HL-60 (cell line): ENCODE measurements at regions not wholly inside any gene's neighbourhood (a gene's known extent, or its start where the extent isn't known, plus 50 kb on each side); places are given as distances from the start of the nearest gene placed in this dataset.
"Not testable (repeated sequence)": the region's sequence is repeated elsewhere in the genome, so short reads cannot be mapped to it uniquely, and the experiment has no call there.

Source experiments
- DNase-seq, 2 experiments: peaks; one replicate each; pipeline ENCODE4 v3.0.0-alpha.2; 2010 to 2020; ENCODE audit warnings: low read depth in 1 of 2, low spot score in 1 of 2
- H3K27ac ChIP-seq: fragments of 250-450 bp; sonication (Bioruptor Pico); replicated peaks from 2 replicates; pipeline ENCODE4 v1.5.1; 2020; ENCODE audit warnings: mild to moderate bottlenecking, moderate library complexity
- H3K27me3 ChIP-seq: fragments of 250-450 bp; sonication (Bioruptor Pico); 2 replicates; pipeline ENCODE4 v1.5.1; 2021; ENCODE audit warnings: mild to moderate bottlenecking, moderate library complexity; ENCODE audit not compliant: insufficient read depth, poor library complexity, severe bottlenecking
- H3K4me3 ChIP-seq: replicated peaks from 2 replicates; pipeline ENCODE4 v1.5.1; 2011; ENCODE audit warnings: mild to moderate bottlenecking, control low read depth, low read length; ENCODE audit not compliant: insufficient read depth
- GABPA ChIP-seq: IDR thresholded peaks from 2 replicates; pipeline ENCODE4 v1.6.1; 2012; ENCODE audit warnings: low read depth
- POLR2AphosphoS5 ChIP-seq: IDR thresholded peaks from 2 replicates; pipeline ENCODE4 v1.6.1; 2012; ENCODE audit warnings: low read depth
- SPI1 ChIP-seq: IDR thresholded peaks from 2 replicates; pipeline ENCODE4 v1.6.1; 2012; ENCODE audit warnings: low read depth, mild to moderate bottlenecking, borderline replicate concordance
- TF ChIP-seq, protein P1 (sequence below): IDR thresholded peaks from one replicate; pipeline ENCODE4 v1.5.1; 2011; ENCODE audit warnings: low read length, control low read depth, inconsistent platforms; ENCODE audit not compliant: insufficient read depth
- TF ChIP-seq, protein P2 (sequence below): IDR thresholded peaks from 2 replicates; pipeline ENCODE4 v1.6.1; 2012; ENCODE audit warnings: low read depth; ENCODE audit not compliant: insufficient replicate concordance

DNA sequence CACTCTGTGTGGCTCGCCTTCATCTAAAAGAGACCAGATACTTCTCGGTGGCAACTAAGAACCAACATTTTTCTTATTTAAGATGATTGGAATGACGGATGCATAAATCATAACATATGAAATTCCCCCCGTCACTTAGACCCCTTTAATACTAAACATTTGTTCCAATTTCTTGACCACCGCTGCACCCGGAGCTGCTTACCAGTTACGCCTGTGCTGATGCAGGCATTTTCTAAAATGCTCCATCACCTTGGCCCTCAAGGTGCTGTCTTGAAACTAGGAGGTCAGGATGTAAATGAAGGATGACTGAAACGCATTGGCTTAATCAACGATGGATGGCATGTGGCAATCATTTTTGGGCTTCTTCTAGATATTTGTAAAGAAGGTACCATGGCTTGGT is 130.0 kb downstream of the CPZ start:
- TF ChIP-seq SPI1 (no peak), GABPA (no peak), POLR2AphosphoS5 (no peak)
- TF ChIP-seq, protein P1, sequence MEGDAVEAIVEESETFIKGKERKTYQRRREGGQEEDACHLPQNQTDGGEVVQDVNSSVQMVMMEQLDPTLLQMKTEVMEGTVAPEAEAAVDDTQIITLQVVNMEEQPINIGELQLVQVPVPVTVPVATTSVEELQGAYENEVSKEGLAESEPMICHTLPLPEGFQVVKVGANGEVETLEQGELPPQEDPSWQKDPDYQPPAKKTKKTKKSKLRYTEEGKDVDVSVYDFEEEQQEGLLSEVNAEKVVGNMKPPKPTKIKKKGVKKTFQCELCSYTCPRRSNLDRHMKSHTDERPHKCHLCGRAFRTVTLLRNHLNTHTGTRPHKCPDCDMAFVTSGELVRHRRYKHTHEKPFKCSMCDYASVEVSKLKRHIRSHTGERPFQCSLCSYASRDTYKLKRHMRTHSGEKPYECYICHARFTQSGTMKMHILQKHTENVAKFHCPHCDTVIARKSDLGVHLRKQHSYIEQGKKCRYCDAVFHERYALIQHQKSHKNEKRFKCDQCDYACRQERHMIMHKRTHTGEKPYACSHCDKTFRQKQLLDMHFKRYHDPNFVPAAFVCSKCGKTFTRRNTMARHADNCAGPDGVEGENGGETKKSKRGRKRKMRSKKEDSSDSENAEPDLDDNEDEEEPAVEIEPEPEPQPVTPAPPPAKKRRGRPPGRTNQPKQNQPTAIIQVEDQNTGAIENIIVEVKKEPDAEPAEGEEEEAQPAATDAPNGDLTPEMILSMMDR = no peak
- TF ChIP-seq, protein P2, sequence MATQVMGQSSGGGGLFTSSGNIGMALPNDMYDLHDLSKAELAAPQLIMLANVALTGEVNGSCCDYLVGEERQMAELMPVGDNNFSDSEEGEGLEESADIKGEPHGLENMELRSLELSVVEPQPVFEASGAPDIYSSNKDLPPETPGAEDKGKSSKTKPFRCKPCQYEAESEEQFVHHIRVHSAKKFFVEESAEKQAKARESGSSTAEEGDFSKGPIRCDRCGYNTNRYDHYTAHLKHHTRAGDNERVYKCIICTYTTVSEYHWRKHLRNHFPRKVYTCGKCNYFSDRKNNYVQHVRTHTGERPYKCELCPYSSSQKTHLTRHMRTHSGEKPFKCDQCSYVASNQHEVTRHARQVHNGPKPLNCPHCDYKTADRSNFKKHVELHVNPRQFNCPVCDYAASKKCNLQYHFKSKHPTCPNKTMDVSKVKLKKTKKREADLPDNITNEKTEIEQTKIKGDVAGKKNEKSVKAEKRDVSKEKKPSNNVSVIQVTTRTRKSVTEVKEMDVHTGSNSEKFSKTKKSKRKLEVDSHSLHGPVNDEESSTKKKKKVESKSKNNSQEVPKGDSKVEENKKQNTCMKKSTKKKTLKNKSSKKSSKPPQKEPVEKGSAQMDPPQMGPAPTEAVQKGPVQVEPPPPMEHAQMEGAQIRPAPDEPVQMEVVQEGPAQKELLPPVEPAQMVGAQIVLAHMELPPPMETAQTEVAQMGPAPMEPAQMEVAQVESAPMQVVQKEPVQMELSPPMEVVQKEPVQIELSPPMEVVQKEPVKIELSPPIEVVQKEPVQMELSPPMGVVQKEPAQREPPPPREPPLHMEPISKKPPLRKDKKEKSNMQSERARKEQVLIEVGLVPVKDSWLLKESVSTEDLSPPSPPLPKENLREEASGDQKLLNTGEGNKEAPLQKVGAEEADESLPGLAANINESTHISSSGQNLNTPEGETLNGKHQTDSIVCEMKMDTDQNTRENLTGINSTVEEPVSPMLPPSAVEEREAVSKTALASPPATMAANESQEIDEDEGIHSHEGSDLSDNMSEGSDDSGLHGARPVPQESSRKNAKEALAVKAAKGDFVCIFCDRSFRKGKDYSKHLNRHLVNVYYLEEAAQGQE = no peak
- Histone ChIP-seq H3K27me3 (no peaks in the 10 kb centered on the region), H3K27ac (no peak overlapping the region), H3K4me3 (no peak overlapping the region)
- DNase-seq = no peak

DNA sequence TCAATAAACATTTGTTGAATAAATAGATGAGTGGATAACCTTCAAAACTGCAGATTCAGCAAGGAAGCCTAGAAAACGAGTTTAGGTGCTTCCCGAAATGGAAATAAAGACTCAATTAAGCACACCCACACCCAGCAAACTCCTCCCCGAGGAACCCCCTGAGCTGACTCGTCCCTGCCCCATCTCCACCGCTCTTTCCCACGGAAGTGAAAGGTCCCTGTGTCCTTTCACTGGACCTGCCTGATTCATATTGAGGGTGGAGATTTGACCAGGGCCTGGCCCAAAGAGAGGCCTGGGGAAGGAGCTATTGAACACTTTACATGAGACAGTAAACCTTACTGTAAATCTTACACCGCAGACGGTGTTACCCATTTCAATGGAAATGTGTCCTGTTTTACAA is 129.1 kb downstream of the CPZ start:
- H3K27me3 ChIP-seq = no peaks in the 10 kb centered on the region
- DNase-seq = no peak
- TF ChIP-seq, protein P2 = no peak
- TF ChIP-seq, protein P1 = no peak
- TF ChIP-seq GABPA (no peak), POLR2AphosphoS5 (no peak), SPI1 (no peak)

DNA sequence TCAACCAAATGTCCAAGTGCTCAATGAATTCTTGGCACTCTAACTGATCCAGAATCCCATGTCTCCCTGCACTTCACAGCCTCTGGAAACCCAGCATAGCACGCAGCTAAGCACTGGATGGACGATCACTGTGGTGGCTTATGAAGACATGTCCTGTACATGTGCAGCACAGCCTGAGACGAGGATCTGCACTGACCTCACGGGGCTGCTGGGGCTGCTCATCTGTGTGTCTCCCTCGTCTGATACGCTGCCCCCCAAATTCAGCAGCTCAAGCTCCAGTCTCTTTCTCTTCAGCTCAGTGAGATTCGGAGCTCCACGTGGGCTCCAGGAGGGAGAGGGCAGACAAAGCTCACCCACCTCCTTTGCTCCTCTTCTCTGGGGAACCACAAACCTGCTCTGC is 126.9 kb downstream of the CPZ start:
- no peak overlapping the region for H3K4me3 ChIP-seq
- TF ChIP-seq, protein P2 = no peak
- TF ChIP-seq GABPA (no peak), POLR2AphosphoS5 (no peak)
- TF ChIP-seq, protein P1 = no peak
- no peak for DNase-seq
- no peak overlapping the region for H3K27ac ChIP-seq
- no peaks in the 10 kb centered on the region for H3K27me3 ChIP-seq

More for the DNA sequence above, 129.1 kb downstream of the CPZ start:
- Histone ChIP-seq H3K27ac (no peak overlapping the region), H3K4me3 (no peak overlapping the region)

DNA sequence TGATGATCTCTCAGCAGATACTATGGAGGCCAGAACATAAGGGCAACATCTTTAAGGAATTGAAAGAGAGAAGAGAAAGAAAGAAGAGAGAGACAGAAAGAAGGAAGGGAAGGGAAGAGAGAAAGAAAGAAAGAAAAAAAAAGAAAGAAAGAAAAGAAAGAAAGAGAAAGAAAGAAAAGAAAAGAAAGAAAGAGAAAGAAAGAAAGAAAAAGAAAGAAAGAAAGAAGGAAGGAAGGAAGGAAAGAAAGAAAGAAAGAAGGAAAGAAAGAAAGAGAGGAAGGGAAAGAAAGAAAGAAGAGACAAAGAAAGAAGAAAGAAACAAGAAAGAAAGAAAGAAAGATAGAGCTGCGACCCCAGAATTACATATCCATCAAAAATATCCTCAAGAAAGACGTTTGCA is 124.9 kb downstream of the CPZ start:
- H3K4me3 ChIP-seq, DNase-seq, H3K27me3 ChIP-seq, H3K27ac ChIP-seq: not testable (repeated sequence)
